ENCODE measurements at regions not wholly inside any gene's neighbourhood (a gene's known extent, or its start where the extent isn't known, plus 50 kb on each side); places are given as distances from the start of the nearest gene placed in this dataset.

- H3K27ac ChIP-seq = no peak overlapping the region
- no peaks in the 10 kb centered on the region for H3K9me3 ChIP-seq
- WGBS, 2 donors = 61 to 62% methylated on average over 6 of the region's 6 CpGs
- TF ChIP-seq CTCF (IDR thresholded peaks at IDR 0.05) = no peak
- no peak for TF ChIP-seq POLR2A (IDR thresholded peaks at IDR 0.05)
- no peaks in the 10 kb centered on the region for H3K27me3 ChIP-seq
- H3K36me3 ChIP-seq = no peaks in the 10 kb centered on the region
- intact Hi-C loops (cut with DNase I) = no loop called here
- no peak overlapping the region for H3K4me3 ChIP-seq (replicated peaks in 1 of 3)
- no peak for DNase-seq
- H3K4me1 ChIP-seq = no peaks in the 10 kb centered on the region
Observed at GRCh38 chr3:165462636-165463334, 266.6 kb upstream of the SLITRK3 start.

GRCh38 chr3:165459924-165460835, 264.0 kb upstream of the SLITRK3 start:
- Histone ChIP-seq H3K4me3 (replicated peaks in 1 of 3) (no peak overlapping the region), H3K27ac (no peak overlapping the region), H3K9me3 (no peaks in the 10 kb centered on the region), H3K36me3 (no peaks in the 10 kb centered on the region), H3K4me1 (no peaks in the 10 kb centered on the region), H3K27me3 (no peaks in the 10 kb centered on the region)
- 79% methylated on average over 15 of the region's 15 CpGs for WGBS, 2 donors
- intact Hi-C loops (cut with DNase I) = no loop called here
- no peak for DNase-seq
- TF ChIP-seq POLR2A (IDR thresholded peaks at IDR 0.05) (no peak), CTCF (IDR thresholded peaks at IDR 0.05) (no peak)

- Histone ChIP-seq H3K36me3 (no peaks in the 10 kb centered on the region), H3K27me3 (no peaks in the 10 kb centered on the region), H3K4me3 (replicated peaks in 1 of 3) (no peak overlapping the region), H3K4me1 (no peaks in the 10 kb centered on the region), H3K9me3 (no peaks in the 10 kb centered on the region), H3K27ac (no peak overlapping the region)
- TF ChIP-seq CTCF (IDR thresholded peaks at IDR 0.05) = no peak
- TF ChIP-seq POLR2A (IDR thresholded peaks at IDR 0.05) = no peak
- intact Hi-C loops (cut with DNase I) = no loop called here
- 75 to 86% methylated on average over 4 of the region's 4 CpGs for WGBS, 2 donors
- DNase-seq = no peak
Observed at GRCh38 chr3:165459111-165459510, 262.9 kb upstream of the SLITRK3 start.

- no peaks in the 10 kb centered on the region for H3K27me3 ChIP-seq
- no peak overlapping the region for H3K4me3 ChIP-seq (replicated peaks in 1 of 3)
- no peaks in the 10 kb centered on the region for H3K9me3 ChIP-seq
- no peak for TF ChIP-seq CTCF (IDR thresholded peaks at IDR 0.05)
- no peak for TF ChIP-seq POLR2A (IDR thresholded peaks at IDR 0.05)
- no peaks in the 10 kb centered on the region for H3K36me3 ChIP-seq
- DNase-seq = no peak
- no peaks in the 10 kb centered on the region for H3K4me1 ChIP-seq
- intact Hi-C loops (cut with DNase I) = no loop called here
- no peak overlapping the region for H3K27ac ChIP-seq
- 87 to 90% methylated on average over 6 of the region's 6 CpGs for WGBS, 2 donors
Observed at GRCh38 chr3:165457096-165457495, 260.9 kb upstream of the SLITRK3 start.

GRCh38 chr3:165455793-165456192, 259.6 kb upstream of the SLITRK3 start:
- intact Hi-C loops (cut with DNase I) = no loop called here
- H3K4me1 ChIP-seq = no peaks in the 10 kb centered on the region
- no peak for DNase-seq
- H3K36me3 ChIP-seq = no peaks in the 10 kb centered on the region
- H3K27ac ChIP-seq = no peak overlapping the region
- H3K27me3 ChIP-seq = no peaks in the 10 kb centered on the region
- TF ChIP-seq POLR2A (IDR thresholded peaks at IDR 0.05) (no peak), CTCF (IDR thresholded peaks at IDR 0.05) (no peak)
- H3K9me3 ChIP-seq = no peaks in the 10 kb centered on the region
- WGBS, 2 donors = 89 to 93% methylated on average over 3 of the region's 3 CpGs
- no peak overlapping the region for H3K4me3 ChIP-seq (replicated peaks in 1 of 3)

Measured in thyroid gland (tissue), 4 donors.